ENCODE measurements at regions not wholly inside any gene's neighbourhood (a gene's known extent, or its start where the extent isn't known, plus 50 kb on each side); places are given as distances from the start of the nearest gene placed in this dataset.

DNA sequence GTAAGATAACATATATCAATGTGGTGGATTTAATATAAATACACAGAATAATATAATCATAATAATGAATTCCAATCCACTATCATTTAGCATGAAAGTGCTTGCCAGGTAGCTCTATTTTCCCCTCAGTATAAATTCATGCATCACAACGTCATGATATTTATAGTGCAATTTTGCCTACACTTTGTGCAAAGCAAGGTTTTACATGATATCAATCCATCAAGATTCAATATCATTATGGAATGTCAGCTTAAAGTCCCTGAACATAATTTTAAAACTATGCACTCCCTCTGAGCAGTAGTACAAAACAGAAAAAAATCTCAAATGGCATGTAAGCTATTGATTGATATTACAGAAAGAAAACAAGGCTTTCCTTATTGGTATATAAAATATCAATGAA, 962.2 kb upstream of the PCDH20 start:
- no peaks in the 10 kb centered on the region for H3K9me1 ChIP-seq (replicated peaks; ENCODE audit: control insufficient read depth, extremely low read depth, insufficient read depth, low read length)
- H3K9ac ChIP-seq (replicated peaks; ENCODE audit: extremely low read depth, insufficient read depth, low read length): no peak overlapping the region
- no peak overlapping the region for H3K27ac ChIP-seq (ENCODE audit: insufficient read depth, low read depth, low read length)
- H3K4me3 ChIP-seq (replicated peaks in 1 of 3; ENCODE audit: insufficient read depth in 1 of 3, low read depth in 1 of 3, low read length in 3 of 3): no peak overlapping the region
- CTCF ChIA-PET: no interaction called here
- dilution Hi-C loops (cut with MboI; ENCODE audit: extremely low pct_ligation_motif_present, low sequenced_read_pairs): no loop called here
- H4K20me1 ChIP-seq (replicated peaks; ENCODE audit: control insufficient read depth, extremely low read depth, insufficient read depth, low read length): no peaks in the 10 kb centered on the region
- H3K9me3 ChIP-seq (replicated peaks; ENCODE audit: control insufficient read depth, insufficient read depth, low read length): no peaks in the 10 kb centered on the region
- H3K4me1 ChIP-seq (ENCODE audit: control insufficient read depth, extremely low read depth, insufficient read depth, low read length): no peaks in the 10 kb centered on the region
- H3K79me2 ChIP-seq (ENCODE audit: control insufficient read depth, insufficient read depth, low read length): no peaks in the 10 kb centered on the region
- no peaks in the 10 kb centered on the region for H3K27me3 ChIP-seq (ENCODE audit: control insufficient read depth in 2 of 2, insufficient read depth in 2 of 2, low read length in 2 of 2)
- TF ChIP-seq POLR2AphosphoS5 (IDR thresholded peaks at IDR 0.05; ENCODE audit: insufficient read depth, low read depth, low read length): no peak
- TF ChIP-seq EZH2 (IDR thresholded peaks at IDR 0.05; ENCODE audit: borderline replicate concordance, low read depth, low read length, severe bottlenecking): no peak
- TF ChIP-seq, protein P1, sequence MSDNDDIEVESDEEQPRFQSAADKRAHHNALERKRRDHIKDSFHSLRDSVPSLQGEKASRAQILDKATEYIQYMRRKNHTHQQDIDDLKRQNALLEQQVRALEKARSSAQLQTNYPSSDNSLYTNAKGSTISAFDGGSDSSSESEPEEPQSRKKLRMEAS (IDR thresholded peaks at IDR 0.05; ENCODE audit: insufficient read depth, insufficient read length): no peak
- TF ChIP-seq FOS (IDR thresholded peaks at IDR 0.05; ENCODE audit: borderline replicate concordance, insufficient read depth, low read length): no peak
- no peak for TF ChIP-seq GATA2 (IDR thresholded peaks at IDR 0.05; ENCODE audit: insufficient read depth, insufficient read length, low read depth, low read length)
- no peak for TF ChIP-seq POLR2A (IDR thresholded peaks at IDR 0.05; ENCODE audit: low read depth, low read length)
- TF ChIP-seq MYC (IDR thresholded peaks at IDR 0.05; ENCODE audit: low read depth, low read length): no peak
- TF ChIP-seq, protein P2, sequence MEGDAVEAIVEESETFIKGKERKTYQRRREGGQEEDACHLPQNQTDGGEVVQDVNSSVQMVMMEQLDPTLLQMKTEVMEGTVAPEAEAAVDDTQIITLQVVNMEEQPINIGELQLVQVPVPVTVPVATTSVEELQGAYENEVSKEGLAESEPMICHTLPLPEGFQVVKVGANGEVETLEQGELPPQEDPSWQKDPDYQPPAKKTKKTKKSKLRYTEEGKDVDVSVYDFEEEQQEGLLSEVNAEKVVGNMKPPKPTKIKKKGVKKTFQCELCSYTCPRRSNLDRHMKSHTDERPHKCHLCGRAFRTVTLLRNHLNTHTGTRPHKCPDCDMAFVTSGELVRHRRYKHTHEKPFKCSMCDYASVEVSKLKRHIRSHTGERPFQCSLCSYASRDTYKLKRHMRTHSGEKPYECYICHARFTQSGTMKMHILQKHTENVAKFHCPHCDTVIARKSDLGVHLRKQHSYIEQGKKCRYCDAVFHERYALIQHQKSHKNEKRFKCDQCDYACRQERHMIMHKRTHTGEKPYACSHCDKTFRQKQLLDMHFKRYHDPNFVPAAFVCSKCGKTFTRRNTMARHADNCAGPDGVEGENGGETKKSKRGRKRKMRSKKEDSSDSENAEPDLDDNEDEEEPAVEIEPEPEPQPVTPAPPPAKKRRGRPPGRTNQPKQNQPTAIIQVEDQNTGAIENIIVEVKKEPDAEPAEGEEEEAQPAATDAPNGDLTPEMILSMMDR (IDR thresholded peaks at IDR 0.05; ENCODE audit: extremely low read depth in 1 of 2, insufficient read depth in 1 of 2, low read depth in 1 of 2, low read length in 2 of 2): no peak
- TF ChIP-seq JUN (IDR thresholded peaks at IDR 0.05; ENCODE audit: borderline replicate concordance, insufficient read depth, insufficient read length, low read depth): no peak
- no TSS peak for BruUV-seq (replicated peaks)
- no peaks in the 10 kb centered on the region for H3K36me3 ChIP-seq (ENCODE audit: control insufficient read depth in 2 of 2, extremely low read depth in 1 of 2, insufficient read depth in 2 of 2, low read length in 2 of 2)
- POLR2A ChIA-PET: no interaction called here
- H3K4me2 ChIP-seq (ENCODE audit: insufficient read depth, low read length): no peak overlapping the region
- intact Hi-C loops (cut with micrococcal nuclease): no loop called here
- H2AFZ ChIP-seq (ENCODE audit: low read depth, low read length): no peak overlapping the region
- FAIRE-seq: no peak
- no peak for DNase-seq (ENCODE audit: low read depth, low spot score)

Measured in endothelial cell of umbilical vein (primary cell).